ENCODE measurements at regions not wholly inside any gene's neighbourhood (a gene's known extent, or its start where the extent isn't known, plus 50 kb on each side); places are given as distances from the start of the nearest gene placed in this dataset.

DNA sequence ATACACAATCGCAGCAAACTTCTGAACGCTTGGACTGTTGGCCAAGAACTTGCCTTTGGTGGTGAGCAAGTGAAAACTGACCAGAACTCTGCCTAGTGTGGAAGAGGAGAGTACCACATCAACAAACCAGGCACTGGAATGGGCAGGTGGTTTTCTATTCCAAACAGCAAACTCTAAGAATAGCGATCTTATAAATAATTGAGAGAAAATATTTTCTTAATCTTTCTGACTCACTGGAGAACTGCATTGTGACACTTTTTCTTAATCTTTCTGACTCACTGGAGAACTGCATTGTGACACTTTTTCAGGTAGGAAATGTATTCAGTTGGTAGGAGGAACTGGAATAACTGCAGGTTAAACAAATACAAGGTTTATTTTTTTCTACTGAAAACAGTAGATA is 57.0 kb upstream of the SORBS2 start:
- TF ChIP-seq, protein P1, sequence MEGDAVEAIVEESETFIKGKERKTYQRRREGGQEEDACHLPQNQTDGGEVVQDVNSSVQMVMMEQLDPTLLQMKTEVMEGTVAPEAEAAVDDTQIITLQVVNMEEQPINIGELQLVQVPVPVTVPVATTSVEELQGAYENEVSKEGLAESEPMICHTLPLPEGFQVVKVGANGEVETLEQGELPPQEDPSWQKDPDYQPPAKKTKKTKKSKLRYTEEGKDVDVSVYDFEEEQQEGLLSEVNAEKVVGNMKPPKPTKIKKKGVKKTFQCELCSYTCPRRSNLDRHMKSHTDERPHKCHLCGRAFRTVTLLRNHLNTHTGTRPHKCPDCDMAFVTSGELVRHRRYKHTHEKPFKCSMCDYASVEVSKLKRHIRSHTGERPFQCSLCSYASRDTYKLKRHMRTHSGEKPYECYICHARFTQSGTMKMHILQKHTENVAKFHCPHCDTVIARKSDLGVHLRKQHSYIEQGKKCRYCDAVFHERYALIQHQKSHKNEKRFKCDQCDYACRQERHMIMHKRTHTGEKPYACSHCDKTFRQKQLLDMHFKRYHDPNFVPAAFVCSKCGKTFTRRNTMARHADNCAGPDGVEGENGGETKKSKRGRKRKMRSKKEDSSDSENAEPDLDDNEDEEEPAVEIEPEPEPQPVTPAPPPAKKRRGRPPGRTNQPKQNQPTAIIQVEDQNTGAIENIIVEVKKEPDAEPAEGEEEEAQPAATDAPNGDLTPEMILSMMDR (IDR thresholded peaks at IDR 0.05; ENCODE audit: low read depth, low read length): no peak
- no peak for TF ChIP-seq EZH2phosphoT487 (IDR thresholded peaks at IDR 0.05; ENCODE audit: low read depth)
